HFFc6 (cell line): ENCODE measurements at regions not wholly inside any gene's neighbourhood (a gene's known extent, or its start where the extent isn't known, plus 50 kb on each side); places are given as distances from the start of the nearest gene placed in this dataset.

Experiments used
- DNase-seq: peaks from one replicate; pipeline ENCODE4 v3.0.0-alpha.2; 2018
- H3K27ac Mint-ChIP-seq: 2 replicates; pipeline ENCODE4 v1.8.0; 2020; ENCODE audit warnings: mild to moderate bottlenecking, mixed read lengths
- H3K27me3 Mint-ChIP-seq: 2 replicates; pipeline ENCODE4 v1.8.0; 2021; ENCODE audit warnings: mild to moderate bottlenecking, moderate library complexity, mixed read lengths; ENCODE audit not compliant: insufficient read depth
- H3K36me3 Mint-ChIP-seq: 2 replicates; pipeline ENCODE4 v1.8.0; 2021; ENCODE audit warnings: low read depth, mixed read lengths
- H3K4me1 Mint-ChIP-seq: 2 replicates; pipeline ENCODE4 v1.8.0; 2020; ENCODE audit warnings: low read depth, mixed read lengths
- H3K4me3 Mint-ChIP-seq: 2 replicates; pipeline ENCODE4 v1.8.0; 2020; ENCODE audit warnings: mild to moderate bottlenecking, moderate library complexity, mixed read lengths
- H3K9me3 Mint-ChIP-seq: 2 replicates; pipeline ENCODE4 v1.8.0; 2020; ENCODE audit warnings: mild to moderate bottlenecking, mixed read lengths
- TF ChIP-seq, protein P1 (sequence below): fragments of 200-600 bp; sonication (generic); IDR thresholded peaks from 2 replicates; pipeline ENCODE4 v1.5.0; 2021; ENCODE audit warnings: antibody characterized with exemption, mild to moderate bottlenecking

- DNase-seq: peak; percentile 19
- H3K4me1 Mint-ChIP-seq: no peaks in the 10 kb centered on the region
- H3K9me3 Mint-ChIP-seq: peaks cover 11% of the 10 kb centered on the region
- H3K4me3 Mint-ChIP-seq: no peak overlapping the region
- TF ChIP-seq, protein P1, sequence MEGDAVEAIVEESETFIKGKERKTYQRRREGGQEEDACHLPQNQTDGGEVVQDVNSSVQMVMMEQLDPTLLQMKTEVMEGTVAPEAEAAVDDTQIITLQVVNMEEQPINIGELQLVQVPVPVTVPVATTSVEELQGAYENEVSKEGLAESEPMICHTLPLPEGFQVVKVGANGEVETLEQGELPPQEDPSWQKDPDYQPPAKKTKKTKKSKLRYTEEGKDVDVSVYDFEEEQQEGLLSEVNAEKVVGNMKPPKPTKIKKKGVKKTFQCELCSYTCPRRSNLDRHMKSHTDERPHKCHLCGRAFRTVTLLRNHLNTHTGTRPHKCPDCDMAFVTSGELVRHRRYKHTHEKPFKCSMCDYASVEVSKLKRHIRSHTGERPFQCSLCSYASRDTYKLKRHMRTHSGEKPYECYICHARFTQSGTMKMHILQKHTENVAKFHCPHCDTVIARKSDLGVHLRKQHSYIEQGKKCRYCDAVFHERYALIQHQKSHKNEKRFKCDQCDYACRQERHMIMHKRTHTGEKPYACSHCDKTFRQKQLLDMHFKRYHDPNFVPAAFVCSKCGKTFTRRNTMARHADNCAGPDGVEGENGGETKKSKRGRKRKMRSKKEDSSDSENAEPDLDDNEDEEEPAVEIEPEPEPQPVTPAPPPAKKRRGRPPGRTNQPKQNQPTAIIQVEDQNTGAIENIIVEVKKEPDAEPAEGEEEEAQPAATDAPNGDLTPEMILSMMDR: peak; percentile 84
- H3K27ac Mint-ChIP-seq: no peak overlapping the region
- no peaks in the 10 kb centered on the region for H3K27me3 Mint-ChIP-seq
- H3K36me3 Mint-ChIP-seq: no peaks in the 10 kb centered on the region
Observed at GRCh38 chr11:37946155-37946766, 1348.2 kb upstream of the RAG2 start.

- Mint-ChIP-seq H3K9me3 (peaks cover 16% of the 10 kb centered on the region; the same call in 1 of the 2 replicates), H3K27me3 (no peaks in the 10 kb centered on the region), H3K4me3 (no peak overlapping the region), H3K27ac (no peak overlapping the region), H3K4me1 (no peaks in the 10 kb centered on the region), H3K36me3 (no peaks in the 10 kb centered on the region)
- DNase-seq: no peak
- TF ChIP-seq, protein P1: no peak
Observed at GRCh38 chr11:37942081-37942480, 1344.0 kb upstream of the RAG2 start.

DNA sequence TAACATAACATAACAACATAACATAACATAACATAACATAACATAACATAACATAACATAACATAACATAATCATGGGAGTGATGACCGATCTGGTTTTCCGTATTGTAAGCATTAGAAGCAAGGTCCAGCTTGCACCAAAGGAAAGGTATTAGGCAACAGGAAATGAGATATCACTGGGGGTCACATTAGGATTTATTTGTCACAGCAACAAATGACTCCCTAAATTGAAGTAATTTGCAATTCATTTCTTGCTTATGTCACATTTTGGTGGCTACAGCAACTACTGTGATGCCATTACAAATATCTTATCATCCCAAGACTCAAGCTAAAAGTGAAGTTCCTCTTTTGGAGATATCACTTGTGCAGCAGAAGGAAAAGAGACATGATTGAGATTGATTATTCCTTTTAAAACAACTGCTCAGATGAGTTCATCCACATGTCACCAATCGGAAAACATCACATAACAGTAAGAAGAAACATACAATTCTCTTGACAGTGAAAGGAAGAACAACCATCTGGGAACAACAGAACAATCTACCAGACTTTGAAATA lies 1331.1 kb upstream of the RAG2 start:
- Mint-ChIP-seq H3K4me3 (no peak overlapping the region), H3K4me1 (no peaks in the 10 kb centered on the region), H3K9me3 (0 out of 2 replicates have a peak, but pooled peaks cover 4% of the 10 kb centered on the region), H3K27me3 (no peaks in the 10 kb centered on the region), H3K36me3 (no peaks in the 10 kb centered on the region), H3K27ac (no peak overlapping the region)
- DNase-seq: no peak
- TF ChIP-seq, protein P1: no peak

GRCh38 chr11:37926772-37927171 lies 1328.7 kb upstream of the RAG2 start:
- Mint-ChIP-seq H3K27me3 (no peaks in the 10 kb centered on the region), H3K4me3 (no peak overlapping the region), H3K27ac (no peak overlapping the region), H3K36me3 (no peaks in the 10 kb centered on the region), H3K4me1 (no peaks in the 10 kb centered on the region), H3K9me3 (0 out of 2 replicates have a peak, but pooled peaks cover 4% of the 10 kb centered on the region)
- no peak for DNase-seq
- TF ChIP-seq, protein P1: no peak

- no peak overlapping the region for H3K4me3 Mint-ChIP-seq
- H3K4me1 Mint-ChIP-seq: no peaks in the 10 kb centered on the region
- H3K36me3 Mint-ChIP-seq: no peaks in the 10 kb centered on the region
- no peak for DNase-seq
- peaks cover 6% of the 10 kb centered on the region for H3K9me3 Mint-ChIP-seq
- H3K27ac Mint-ChIP-seq: no peak overlapping the region
- TF ChIP-seq, protein P1: no peak
- peaks cover 2% of the 10 kb centered on the region; the same call in 1 of the 2 replicates for H3K27me3 Mint-ChIP-seq
Observed at GRCh38 chr11:37916331-37916730, 1318.3 kb upstream of the RAG2 start.
